ENCODE measurements at regions not wholly inside any gene's neighbourhood (a gene's known extent, or its start where the extent isn't known, plus 50 kb on each side); places are given as distances from the start of the nearest gene placed in this dataset.

DNA sequence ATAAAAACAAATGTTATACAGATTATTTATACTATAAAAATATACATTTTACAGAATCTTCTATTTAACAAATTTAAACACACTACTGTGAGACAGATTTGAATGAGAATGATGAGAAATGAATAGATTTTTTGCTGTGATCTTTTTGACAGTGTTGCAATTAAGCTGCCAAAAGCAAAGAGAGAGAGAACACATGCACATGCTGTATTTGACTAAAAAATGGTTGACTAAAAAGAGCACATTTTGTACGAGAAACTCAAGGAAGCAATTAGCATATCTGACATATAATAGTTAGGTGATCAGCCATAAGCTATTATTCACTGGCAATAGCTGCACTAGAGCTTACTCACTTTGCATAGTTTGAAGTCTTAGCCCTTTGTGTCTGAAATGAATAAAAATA is 115.8 kb downstream of the SYT10 start:
- no peak overlapping the region for H3K27ac ChIP-seq
- no peak for TF ChIP-seq ZFX (IDR thresholded peaks at IDR 0.05; ENCODE audit: borderline replicate concordance)
- TF ChIP-seq, protein P1, sequence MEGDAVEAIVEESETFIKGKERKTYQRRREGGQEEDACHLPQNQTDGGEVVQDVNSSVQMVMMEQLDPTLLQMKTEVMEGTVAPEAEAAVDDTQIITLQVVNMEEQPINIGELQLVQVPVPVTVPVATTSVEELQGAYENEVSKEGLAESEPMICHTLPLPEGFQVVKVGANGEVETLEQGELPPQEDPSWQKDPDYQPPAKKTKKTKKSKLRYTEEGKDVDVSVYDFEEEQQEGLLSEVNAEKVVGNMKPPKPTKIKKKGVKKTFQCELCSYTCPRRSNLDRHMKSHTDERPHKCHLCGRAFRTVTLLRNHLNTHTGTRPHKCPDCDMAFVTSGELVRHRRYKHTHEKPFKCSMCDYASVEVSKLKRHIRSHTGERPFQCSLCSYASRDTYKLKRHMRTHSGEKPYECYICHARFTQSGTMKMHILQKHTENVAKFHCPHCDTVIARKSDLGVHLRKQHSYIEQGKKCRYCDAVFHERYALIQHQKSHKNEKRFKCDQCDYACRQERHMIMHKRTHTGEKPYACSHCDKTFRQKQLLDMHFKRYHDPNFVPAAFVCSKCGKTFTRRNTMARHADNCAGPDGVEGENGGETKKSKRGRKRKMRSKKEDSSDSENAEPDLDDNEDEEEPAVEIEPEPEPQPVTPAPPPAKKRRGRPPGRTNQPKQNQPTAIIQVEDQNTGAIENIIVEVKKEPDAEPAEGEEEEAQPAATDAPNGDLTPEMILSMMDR (IDR thresholded peaks at IDR 0.05): no peak

DNA sequence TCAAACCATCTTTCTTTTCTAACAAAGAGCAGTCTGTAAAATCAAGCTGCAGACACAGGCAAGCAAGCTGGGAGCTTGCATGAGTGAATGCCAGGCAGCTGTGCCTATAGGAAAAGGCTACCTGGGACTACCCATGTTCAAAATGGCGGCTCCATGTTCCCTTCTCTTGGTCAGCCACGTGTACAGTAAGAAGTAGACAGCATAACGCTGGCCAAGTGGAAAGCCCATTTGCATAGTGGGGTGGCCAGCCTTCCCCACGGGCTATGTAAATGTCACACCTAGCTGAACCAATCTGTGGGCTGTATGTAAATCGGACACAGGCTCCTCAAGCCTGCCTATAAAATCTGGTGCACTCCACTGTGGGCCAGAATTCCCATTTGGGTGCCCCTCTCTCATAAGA is 117.1 kb downstream of the SYT10 start:
- TF ChIP-seq ZFX (IDR thresholded peaks at IDR 0.05; ENCODE audit: borderline replicate concordance): no peak
- TF ChIP-seq, protein P1 (IDR thresholded peaks at IDR 0.05): no peak
- H3K27ac ChIP-seq: no peak overlapping the region

DNA sequence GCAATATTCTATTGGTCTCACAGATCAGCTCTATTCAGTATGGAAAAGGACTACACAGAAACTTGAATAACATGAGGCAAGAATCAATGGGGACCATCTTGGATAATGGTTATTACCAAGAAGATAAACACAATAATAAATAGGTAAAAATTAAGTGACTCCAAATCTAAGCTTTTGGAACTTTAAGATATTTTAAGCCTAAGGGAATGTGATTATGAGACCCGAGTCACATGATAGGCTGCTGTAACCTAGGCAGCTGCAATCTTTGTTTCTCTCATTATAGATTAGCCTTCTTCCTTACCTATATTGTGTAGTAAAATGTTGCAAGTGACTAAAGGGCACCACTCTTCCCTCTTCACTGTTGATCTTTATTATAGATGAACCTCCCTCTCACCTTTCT is 121.9 kb downstream of the SYT10 start:
- TF ChIP-seq, protein P1 (IDR thresholded peaks at IDR 0.05): no peak
- no peak for TF ChIP-seq ZFX (IDR thresholded peaks at IDR 0.05; ENCODE audit: borderline replicate concordance)
- no peak overlapping the region for H3K27ac ChIP-seq

DNA sequence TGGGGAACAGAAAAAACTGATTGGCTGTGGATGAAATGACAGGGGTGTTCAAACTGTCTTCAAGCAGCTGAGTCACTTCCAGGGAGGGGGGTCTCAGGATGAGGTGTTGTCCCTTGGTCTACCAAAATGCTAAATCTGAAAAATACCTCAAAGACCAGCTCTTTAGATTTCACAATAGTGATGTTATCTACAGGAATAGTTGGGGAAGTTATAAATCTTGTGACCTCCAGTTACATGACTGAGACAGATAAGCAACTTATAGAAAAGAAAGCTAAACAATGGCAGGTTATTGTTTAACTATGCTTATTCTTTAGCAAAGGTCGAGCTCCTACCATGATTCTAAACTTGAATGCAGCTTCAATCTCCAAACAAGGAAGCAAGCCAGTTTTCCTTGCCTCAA is 125.4 kb downstream of the SYT10 start:
- no peak overlapping the region for H3K27ac ChIP-seq
- TF ChIP-seq, protein P1 (IDR thresholded peaks at IDR 0.05): no peak
- TF ChIP-seq ZFX (IDR thresholded peaks at IDR 0.05; ENCODE audit: borderline replicate concordance): no peak

DNA sequence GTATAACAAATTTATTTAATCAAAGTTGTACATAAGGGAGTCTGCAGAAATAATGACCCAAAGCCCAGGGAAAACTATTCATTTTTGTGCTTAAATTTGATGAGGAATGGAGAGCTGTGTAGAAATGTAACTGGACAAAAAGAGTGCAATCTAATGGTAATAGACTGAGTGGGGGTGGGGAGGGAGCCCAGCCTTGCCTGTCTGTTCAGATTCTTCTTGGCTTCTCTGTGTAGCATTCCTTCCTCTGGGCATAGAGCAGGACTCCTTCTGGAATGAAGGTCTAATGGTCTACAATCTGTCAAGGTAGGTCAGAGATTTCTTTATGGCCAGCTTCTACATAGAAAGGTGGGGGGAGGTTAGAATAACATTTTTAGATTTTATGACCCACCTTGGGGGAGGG is 126.1 kb downstream of the SYT10 start:
- H3K27ac ChIP-seq: no peak overlapping the region
- TF ChIP-seq, protein P1 (IDR thresholded peaks at IDR 0.05): no peak
- TF ChIP-seq ZFX (IDR thresholded peaks at IDR 0.05; ENCODE audit: borderline replicate concordance): no peak

DNA sequence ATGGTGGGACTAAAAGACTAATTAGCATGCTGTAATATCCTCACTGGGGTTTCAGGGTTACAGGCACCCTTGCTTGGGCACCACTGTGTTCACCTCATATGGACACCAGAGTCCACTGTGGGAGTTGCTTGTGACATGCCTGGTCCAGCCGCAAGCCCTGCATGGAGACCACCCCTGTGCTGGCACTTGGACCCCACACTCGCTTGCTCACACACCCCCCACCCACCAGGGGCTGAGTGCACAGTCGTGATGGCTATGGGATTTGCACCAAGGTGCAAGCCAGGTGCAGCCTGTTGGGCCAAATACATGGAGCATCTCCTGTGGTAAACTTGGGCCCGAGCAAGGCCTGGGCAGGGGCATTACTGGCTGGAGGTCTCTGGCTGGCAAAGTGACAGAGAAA is 129.1 kb downstream of the SYT10 start:
- TF ChIP-seq, protein P1 (IDR thresholded peaks at IDR 0.05): no peak
- no peak for TF ChIP-seq ZFX (IDR thresholded peaks at IDR 0.05; ENCODE audit: borderline replicate concordance)
- no peak overlapping the region for H3K27ac ChIP-seq

DNA sequence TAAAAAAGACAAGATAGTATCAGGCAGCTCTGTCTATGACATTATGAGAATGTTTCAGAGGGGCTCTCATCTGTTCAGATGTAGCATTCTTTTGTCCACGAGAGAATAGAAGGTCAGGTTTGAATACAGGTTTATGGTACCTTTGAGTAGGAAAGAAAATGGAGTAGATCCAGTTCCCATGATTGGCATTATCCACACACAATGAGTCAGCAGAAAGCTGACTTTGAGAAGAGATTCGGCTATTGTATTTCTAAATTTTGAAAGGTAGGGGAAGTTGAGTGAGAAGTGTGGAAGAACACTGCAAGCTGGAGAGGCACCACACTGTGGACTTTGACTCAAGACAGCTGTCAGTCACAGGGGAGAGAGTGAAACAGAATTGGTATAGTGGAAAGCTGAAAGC is 135.4 kb downstream of the SYT10 start:
- no peak overlapping the region for H3K27ac ChIP-seq

More for the DNA sequence above, 135.4 kb downstream of the SYT10 start:
- TF ChIP-seq, protein P1 (IDR thresholded peaks at IDR 0.05): no peak
- no peak for TF ChIP-seq ZFX (IDR thresholded peaks at IDR 0.05; ENCODE audit: borderline replicate concordance)

Measured in 22Rv1 (cell line).